ENCODE measurements at regions not wholly inside any gene's neighbourhood (a gene's known extent, or its start where the extent isn't known, plus 50 kb on each side); places are given as distances from the start of the nearest gene placed in this dataset.

- no peak for DNase-seq
- Histone ChIP-seq H2AK5ac (ENCODE audit: low read depth, low read length) (no peak overlapping the region), H3K18ac (ENCODE audit: low read depth, low read length) (no peak overlapping the region), H3K79me1 (ENCODE audit: low read depth in 1 of 2, low read length in 2 of 2) (no peaks in the 10 kb centered on the region), H3K4ac (ENCODE audit: low read depth, low read length) (no peak overlapping the region), H3K56ac (ENCODE audit: extremely low read depth, insufficient read depth, low read length) (no peak overlapping the region), H4K5ac (ENCODE audit: low read depth, low read length) (no peak overlapping the region), H2BK20ac (ENCODE audit: low read depth, low read length) (no peak overlapping the region), H4K8ac (ENCODE audit: low read depth in 2 of 2, low read length in 2 of 2) (no peak overlapping the region), H2AFZ (replicated peaks; ENCODE audit: low read length, poor library complexity) (no peak overlapping the region), H3K9me1 (ENCODE audit: insufficient read depth, low read length) (no peaks in the 10 kb centered on the region), H3K4me1 (ENCODE audit: control insufficient read depth, insufficient read depth, low read length) (no peaks in the 10 kb centered on the region), H3K4me3 (ENCODE audit: insufficient read depth, low read depth, low read length) (no peak overlapping the region), H3K27ac (ENCODE audit: insufficient read depth, low read length) (no peak overlapping the region), H3K36me3 (ENCODE audit: control insufficient read depth, insufficient read depth, low read length) (no peaks in the 10 kb centered on the region), H4K20me1 (ENCODE audit: insufficient read depth, low read length) (no peaks in the 10 kb centered on the region), H2BK120ac (ENCODE audit: low read depth, low read length) (no peak overlapping the region), H3K14ac (replicated peaks; ENCODE audit: low read depth, low read length) (no peak overlapping the region), H2BK15ac (ENCODE audit: low read depth, low read length) (no peak overlapping the region), H3K23ac (ENCODE audit: low read depth, low read length) (no peak overlapping the region), H3K27me3 (ENCODE audit: control insufficient read depth, insufficient read depth, low read length) (no peaks in the 10 kb centered on the region), H3K9me3 (ENCODE audit: control insufficient read depth, insufficient read depth, low read length) (no peaks in the 10 kb centered on the region), H4K91ac (ENCODE audit: insufficient read depth, low read depth, low read length) (no peak overlapping the region), H3K9ac (ENCODE audit: low read depth, low read length) (no peak overlapping the region), H3K4me2 (ENCODE audit: low read depth, low read length) (no peak overlapping the region), H2BK5ac (ENCODE audit: low read depth, low read length, poor library complexity, severe bottlenecking) (no peak overlapping the region), H2AK9ac (replicated peaks; ENCODE audit: low read depth, low read length, poor library complexity) (no peak overlapping the region)
- no CpG with 5 or more reads among the region's 1 CpG for WGBS, 2 experiments (ENCODE audit: extremely low coverage in 2 of 2, insufficient read length in 1 of 2)
- no peak for ATAC-seq (ENCODE audit: low read depth)
- intact Hi-C loops (cut with micrococcal nuclease) (no loop called here), dilution Hi-C loops (cut with HindIII; ENCODE audit: low sequenced_read_pairs, unreplicated experiment) (no loop called here), in situ Hi-C loops (cut with MboI; ENCODE audit: low sequenced_read_pairs) (no loop called here)
- ChIA-PET CTCF (no interaction called here), POLR2A (ENCODE audit: unreplicated experiment) (no interaction called here)
- no peak for TF ChIP-seq CTCF (conservative IDR thresholded peaks at IDR 0.05; ENCODE audit: low read depth, low read length)
- TF ChIP-seq MXI1 (IDR thresholded peaks at IDR 0.05; ENCODE audit: borderline replicate concordance, low read depth, low read length), result no peak
- no peak for TF ChIP-seq CEBPB (IDR thresholded peaks at IDR 0.05; ENCODE audit: low read depth, low read length)
- no peak for TF ChIP-seq CHD1 (IDR thresholded peaks at IDR 0.05; ENCODE audit: low read depth, low read length)
- no peak for TF ChIP-seq NFE2L2 (IDR thresholded peaks at IDR 0.05; ENCODE audit: low read depth, low read length)
- no peak for TF ChIP-seq ELK1 (IDR thresholded peaks at IDR 0.05; ENCODE audit: borderline replicate concordance, low read depth, low read length)
- no peak for TF ChIP-seq RFX5 (IDR thresholded peaks at IDR 0.05; ENCODE audit: low read depth, low read length)
- TF ChIP-seq USF2 (IDR thresholded peaks at IDR 0.05; ENCODE audit: low read depth, low read length), result no peak
- TF ChIP-seq MAFK (IDR thresholded peaks at IDR 0.05; ENCODE audit: low read depth, low read length), result no peak
- no peak for TF ChIP-seq BHLHE40 (IDR thresholded peaks at IDR 0.05; ENCODE audit: low read depth, low read length)
- TF ChIP-seq RAD21 (IDR thresholded peaks at IDR 0.05; ENCODE audit: low read length), result no peak
- TF ChIP-seq SMC3 (IDR thresholded peaks at IDR 0.05; ENCODE audit: low read depth, low read length), result no peak
- TF ChIP-seq POLR2A (IDR thresholded peaks at IDR 0.05; ENCODE audit: low read depth, low read length), result no peak
- TF ChIP-seq RCOR1 (IDR thresholded peaks at IDR 0.05; ENCODE audit: insufficient replicate concordance, low read length), result no peak
- TF ChIP-seq FOS (IDR thresholded peaks at IDR 0.05; ENCODE audit: low read depth, low read length), result no peak
- no peak for TF ChIP-seq MAZ (IDR thresholded peaks at IDR 0.05; ENCODE audit: borderline replicate concordance, low read depth, low read length)
- BruUV-seq (replicated peaks), result no TSS peak
Observed at GRCh38 chr2:21591926-21592325, 468.2 kb downstream of the TDRD15 start.

All from IMR-90 (cell line).